ENCODE measurements at regions not wholly inside any gene's neighbourhood (a gene's known extent, or its start where the extent isn't known, plus 50 kb on each side); places are given as distances from the start of the nearest gene placed in this dataset.

DNA sequence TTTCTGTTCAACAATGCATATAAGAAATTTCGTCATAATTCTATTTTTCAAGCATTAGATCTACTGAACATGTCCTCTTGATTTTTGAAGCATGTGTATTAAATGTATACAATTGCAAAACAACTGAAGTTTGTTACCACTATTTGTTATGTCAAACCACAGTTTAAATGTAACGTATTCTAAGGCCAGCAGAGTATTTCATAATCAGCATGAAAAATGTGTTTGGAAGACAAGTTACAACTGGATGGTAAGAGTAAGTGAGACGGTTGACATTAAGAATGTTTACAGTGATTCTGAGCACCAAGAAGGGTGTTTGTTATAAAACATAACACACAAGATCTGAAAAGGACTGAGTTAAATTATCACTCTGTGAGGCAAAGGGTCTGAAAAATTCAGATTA lies 738.4 kb downstream of the PLOD2 start:
- intact Hi-C loops (cut with DNase I) = no loop called here
- no peak overlapping the region for H3K4me3 ChIP-seq
- no peak for DNase-seq (ENCODE audit: low spot score in 2 of 2)
- TF ChIP-seq, protein P1, sequence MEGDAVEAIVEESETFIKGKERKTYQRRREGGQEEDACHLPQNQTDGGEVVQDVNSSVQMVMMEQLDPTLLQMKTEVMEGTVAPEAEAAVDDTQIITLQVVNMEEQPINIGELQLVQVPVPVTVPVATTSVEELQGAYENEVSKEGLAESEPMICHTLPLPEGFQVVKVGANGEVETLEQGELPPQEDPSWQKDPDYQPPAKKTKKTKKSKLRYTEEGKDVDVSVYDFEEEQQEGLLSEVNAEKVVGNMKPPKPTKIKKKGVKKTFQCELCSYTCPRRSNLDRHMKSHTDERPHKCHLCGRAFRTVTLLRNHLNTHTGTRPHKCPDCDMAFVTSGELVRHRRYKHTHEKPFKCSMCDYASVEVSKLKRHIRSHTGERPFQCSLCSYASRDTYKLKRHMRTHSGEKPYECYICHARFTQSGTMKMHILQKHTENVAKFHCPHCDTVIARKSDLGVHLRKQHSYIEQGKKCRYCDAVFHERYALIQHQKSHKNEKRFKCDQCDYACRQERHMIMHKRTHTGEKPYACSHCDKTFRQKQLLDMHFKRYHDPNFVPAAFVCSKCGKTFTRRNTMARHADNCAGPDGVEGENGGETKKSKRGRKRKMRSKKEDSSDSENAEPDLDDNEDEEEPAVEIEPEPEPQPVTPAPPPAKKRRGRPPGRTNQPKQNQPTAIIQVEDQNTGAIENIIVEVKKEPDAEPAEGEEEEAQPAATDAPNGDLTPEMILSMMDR (IDR thresholded peaks at IDR 0.05) = no peak
- H3K36me3 ChIP-seq = no peaks in the 10 kb centered on the region
- H3K27ac ChIP-seq = no peak overlapping the region
- no peaks in the 10 kb centered on the region for H3K4me1 ChIP-seq
- no peaks in the 10 kb centered on the region for H3K27me3 ChIP-seq
- no peaks in the 10 kb centered on the region for H3K9me3 ChIP-seq

DNA sequence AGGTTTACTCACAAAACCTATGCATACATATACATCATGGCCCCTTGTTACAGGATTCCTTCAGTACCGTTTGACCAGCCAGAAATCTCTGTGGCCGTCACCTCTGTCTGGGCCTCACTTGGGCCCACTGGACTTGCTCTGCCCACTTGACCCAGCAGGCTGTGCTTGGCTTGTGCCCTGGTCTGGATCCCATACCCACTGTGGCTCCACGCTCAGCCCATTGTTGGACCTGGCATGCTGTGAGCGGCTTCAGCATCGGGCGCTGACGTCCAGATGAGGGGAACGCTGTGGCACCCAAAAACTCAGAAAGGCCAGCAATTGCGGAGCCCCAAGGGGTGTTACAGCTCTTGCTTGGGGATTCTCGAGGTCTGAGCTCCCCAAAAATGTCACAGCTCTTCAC lies 733.6 kb downstream of the PLOD2 start:
- Histone ChIP-seq H3K36me3 (no peaks in the 10 kb centered on the region), H3K4me3 (no peak overlapping the region), H3K4me1 (no peaks in the 10 kb centered on the region), H3K9me3 (no peaks in the 10 kb centered on the region), H3K27ac (no peak overlapping the region), H3K27me3 (no peaks in the 10 kb centered on the region)
- TF ChIP-seq, protein P1 (IDR thresholded peaks at IDR 0.05) = no peak
- intact Hi-C loops (cut with DNase I) = no loop called here
- no peak for DNase-seq (ENCODE audit: low spot score in 2 of 2)

DNA sequence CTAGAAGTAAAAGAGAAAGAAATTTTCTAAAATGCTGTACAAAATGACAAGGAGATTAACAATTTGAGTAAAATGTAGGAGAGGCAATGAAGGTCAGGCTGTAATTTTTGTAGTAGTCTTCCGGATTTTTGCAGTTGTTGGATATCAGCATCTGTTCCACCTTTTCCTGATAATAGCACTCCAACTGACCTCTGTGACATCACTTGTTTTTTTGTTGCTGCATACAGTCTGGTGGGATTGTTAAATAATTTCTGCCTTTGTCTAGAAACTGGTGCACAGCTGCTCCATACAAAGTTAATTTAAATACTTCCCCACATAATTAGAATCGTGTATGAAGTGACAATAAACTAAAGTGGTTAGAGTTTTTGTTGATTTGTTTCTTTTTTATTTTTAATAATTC lies 731.4 kb downstream of the PLOD2 start:
- Histone ChIP-seq H3K27me3 (no peaks in the 10 kb centered on the region), H3K27ac (no peak overlapping the region), H3K4me3 (no peak overlapping the region), H3K4me1 (no peaks in the 10 kb centered on the region), H3K9me3 (no peaks in the 10 kb centered on the region), H3K36me3 (no peaks in the 10 kb centered on the region)
- TF ChIP-seq, protein P1 (IDR thresholded peaks at IDR 0.05) = no peak
- intact Hi-C loops (cut with DNase I) = no loop called here
- no peak for DNase-seq (ENCODE audit: low spot score in 2 of 2)

DNA sequence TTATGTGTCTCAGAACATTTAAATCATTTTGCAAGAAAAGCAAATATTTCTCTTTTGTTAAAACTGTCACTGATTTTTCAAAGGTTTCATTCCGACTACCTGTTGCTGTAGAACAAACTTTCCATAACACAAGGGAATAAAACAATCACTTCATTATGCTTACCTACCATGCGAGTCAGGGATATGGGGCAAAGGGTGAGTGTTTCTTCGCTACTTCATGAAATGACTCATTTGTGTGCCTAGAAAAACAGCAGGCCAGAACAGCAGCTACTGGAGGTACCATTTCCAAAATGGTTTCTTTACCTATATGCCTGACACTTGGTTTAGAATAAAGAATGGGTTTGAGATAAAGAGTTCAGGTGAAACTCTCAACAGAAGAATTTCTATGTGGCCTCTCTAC lies 712.5 kb downstream of the PLOD2 start:
- Histone ChIP-seq H3K4me3 (no peak overlapping the region), H3K4me1 (no peaks in the 10 kb centered on the region), H3K27ac (no peak overlapping the region), H3K27me3 (no peaks in the 10 kb centered on the region), H3K36me3 (no peaks in the 10 kb centered on the region), H3K9me3 (no peaks in the 10 kb centered on the region)
- intact Hi-C loops (cut with DNase I) = no loop called here
- TF ChIP-seq, protein P1 (IDR thresholded peaks at IDR 0.05) = no peak
- DNase-seq (ENCODE audit: low spot score in 2 of 2) = no peak

DNA sequence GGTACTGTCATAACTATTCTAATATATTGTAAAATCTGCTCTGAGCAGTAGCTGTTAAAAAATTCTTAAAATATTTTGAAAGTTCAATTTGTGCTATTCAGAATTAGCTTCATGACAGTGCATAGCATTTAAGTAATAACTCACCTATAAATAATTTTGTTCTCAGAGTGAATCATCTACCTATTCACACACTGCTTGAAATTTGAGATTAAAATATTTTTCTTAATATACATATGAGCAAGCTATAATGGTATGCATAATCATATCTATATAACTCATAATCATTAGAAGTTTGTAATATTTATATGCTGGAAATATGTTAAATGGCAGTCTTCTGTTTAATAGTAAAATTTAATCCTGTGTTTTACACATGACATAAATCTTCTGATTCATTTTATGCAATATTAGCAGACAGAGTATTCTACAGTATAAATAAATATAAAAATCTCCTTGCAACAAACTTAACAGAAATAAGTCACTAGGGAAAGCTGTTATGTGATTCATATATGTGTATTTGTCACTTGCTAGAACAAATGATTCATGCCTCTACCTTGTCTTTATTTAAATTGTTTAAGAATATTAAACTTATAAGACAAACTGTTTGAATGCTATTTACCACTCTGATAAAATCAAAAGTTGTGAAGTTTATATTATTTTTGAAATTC lies 710.8 kb downstream of the PLOD2 start:
- no peak for DNase-seq (ENCODE audit: low spot score in 2 of 2)
- no peaks in the 10 kb centered on the region for H3K4me1 ChIP-seq
- no peaks in the 10 kb centered on the region for H3K9me3 ChIP-seq
- H3K27ac ChIP-seq = no peak overlapping the region
- TF ChIP-seq, protein P1 (IDR thresholded peaks at IDR 0.05) = no peak
- intact Hi-C loops (cut with DNase I) = no loop called here
- H3K4me3 ChIP-seq = no peak overlapping the region
- no peaks in the 10 kb centered on the region for H3K36me3 ChIP-seq
- no peaks in the 10 kb centered on the region for H3K27me3 ChIP-seq
